ENCODE measurements at regions not wholly inside any gene's neighbourhood (a gene's known extent, or its start where the extent isn't known, plus 50 kb on each side); places are given as distances from the start of the nearest gene placed in this dataset.

DNA sequence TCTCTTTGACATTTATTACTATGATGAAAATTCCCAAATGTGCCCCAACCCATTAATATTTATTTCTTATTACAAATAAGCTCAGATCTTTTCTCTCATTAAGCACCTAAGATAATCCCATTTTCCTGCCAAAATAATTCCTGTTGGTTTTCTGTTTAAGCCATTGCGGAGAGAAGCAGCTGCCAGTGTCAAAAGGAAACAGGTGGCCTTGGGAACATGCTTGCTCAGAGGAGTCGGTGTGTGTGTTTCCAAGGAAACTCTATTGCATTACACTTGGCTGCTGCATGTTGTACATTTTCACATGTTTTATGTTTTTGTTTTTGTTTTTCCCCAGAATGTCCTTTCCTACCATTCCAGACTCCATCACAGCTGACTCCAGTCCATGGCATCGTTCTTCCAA is 56.4 kb downstream of the CD24 start:
- no peak for DNase-seq

DNA sequence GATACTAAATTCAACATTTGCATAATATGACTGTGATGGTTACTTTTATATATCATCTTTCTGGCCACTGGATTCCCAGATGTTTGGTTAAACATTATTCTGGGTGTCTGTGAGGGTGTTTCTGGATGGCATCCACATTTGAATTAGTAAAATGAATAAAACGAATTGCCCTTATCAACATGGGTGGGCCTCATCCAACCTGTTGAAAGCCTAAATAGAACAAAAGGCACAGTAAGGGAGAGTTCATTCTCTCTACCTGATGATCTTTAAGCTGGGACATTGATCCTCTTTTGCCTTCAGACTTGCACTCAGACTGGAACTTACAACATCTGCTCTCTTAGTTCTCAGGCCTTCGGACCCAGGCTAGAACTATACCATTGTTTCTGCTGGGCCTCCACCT is 57.6 kb downstream of the CD24 start:
- no peak for DNase-seq

DNA sequence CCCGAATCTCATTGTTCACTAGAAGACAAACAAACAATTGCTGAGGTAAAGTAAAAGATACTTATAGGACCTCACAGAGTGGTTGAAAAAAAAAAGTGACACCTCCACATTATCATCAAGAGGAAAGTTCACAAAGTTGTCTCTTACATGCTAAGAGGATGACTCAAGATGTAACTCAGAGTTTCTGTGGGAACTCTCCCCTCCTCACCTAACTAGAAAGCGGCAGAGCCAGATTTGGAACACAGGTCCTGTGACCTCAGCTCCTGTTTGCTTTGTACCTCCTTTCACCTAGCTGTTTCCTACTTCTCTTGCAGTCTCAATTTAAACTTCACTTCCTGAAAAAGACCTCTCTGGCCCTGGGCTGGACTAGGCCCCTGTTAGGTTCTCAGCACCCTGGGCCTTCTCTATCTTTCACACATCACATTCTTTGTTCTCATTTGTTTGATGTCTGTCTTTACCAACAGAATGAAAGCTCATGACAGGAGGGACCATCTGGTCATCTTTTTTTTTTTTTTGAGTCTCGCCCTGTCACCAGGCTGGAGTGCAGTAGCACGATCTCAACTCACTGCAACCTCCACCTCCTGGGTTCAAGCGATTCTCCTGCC is 60.8 kb downstream of the CD24 start:
- DNase-seq: no peak

DNA sequence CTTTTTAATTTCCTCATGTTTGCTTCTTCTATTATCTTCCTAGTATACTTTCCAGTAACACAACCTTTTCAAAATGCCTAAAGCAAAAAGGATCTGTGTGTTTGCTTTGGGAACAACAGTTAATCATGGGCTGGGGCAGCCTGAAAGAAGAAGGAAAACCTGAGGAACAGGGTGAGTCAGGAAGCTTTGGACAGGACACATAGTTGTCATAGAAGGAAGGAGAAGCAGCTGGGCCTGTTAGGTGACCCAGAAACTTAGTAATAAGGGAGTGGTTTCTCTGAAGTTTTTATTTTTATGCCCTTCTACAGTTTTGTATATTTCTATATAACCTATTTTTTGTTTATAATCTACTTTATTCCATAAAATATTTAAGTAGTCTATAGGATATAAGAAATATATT is 61.4 kb downstream of the CD24 start:
- DNase-seq: no peak

DNA sequence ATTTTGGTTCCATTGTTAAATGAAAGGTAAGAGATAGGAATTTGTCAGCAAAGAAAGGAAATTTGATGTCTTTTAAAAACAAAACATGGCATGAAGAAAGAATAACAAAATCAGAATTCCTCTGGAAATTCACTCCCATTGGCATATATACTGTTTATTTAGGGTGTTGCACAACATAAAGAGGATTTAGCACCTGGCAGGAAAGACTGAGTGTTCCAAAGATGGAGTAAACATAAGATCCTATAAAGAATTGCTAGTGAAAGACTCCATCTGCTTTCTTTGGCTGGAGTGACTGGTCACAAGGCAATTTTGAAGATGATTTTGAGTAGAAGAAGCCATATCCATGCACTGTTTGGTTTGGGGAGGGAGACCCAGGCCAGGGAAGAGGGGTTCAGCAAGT is 62.4 kb downstream of the CD24 start:
- DNase-seq: no peak

DNA sequence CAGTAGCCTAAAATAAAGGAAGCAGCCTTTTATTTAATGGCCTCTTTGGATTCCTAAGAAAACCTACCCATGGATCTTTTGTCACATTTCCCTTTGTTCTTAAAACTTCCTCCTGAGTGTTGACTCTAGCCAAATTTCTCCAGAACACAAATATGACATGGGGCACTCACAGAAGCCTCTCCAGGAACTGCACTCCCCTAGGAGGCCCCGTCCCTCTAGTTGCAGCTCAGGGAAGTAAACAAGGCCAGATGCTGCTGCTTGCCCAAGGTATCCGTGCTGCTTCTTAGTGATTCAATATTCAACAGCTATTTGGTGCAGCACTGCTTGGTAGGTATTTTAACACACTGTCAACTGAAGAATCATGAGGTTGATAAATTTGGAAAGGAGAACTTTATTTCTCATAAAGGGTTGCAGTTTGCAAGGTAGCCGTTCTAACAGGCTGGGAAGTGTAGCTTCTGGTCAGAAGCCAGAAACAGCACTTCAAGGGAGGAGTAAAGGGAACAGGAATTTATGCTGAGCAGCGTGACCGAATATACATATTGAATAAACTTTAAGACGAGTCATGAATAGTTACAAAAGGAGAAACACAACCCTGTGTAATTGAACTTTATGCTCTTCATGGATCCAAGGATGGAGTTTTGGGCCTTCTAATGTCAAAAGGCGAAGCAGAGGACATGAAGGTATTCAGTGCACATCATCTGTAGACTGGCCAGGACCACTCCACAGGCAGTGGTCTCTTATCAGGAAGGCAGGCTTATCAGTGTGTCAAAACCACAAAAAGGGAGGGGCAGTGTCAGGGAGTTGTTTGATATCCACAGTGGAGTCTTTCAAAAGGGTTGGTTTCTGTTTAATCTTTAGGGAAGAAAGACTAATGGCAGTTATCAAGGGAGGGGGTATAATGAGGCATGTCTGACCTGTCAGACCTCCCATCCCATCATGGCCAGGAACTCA is 63.3 kb downstream of the CD24 start:
- DNase-seq: no peak

DNA sequence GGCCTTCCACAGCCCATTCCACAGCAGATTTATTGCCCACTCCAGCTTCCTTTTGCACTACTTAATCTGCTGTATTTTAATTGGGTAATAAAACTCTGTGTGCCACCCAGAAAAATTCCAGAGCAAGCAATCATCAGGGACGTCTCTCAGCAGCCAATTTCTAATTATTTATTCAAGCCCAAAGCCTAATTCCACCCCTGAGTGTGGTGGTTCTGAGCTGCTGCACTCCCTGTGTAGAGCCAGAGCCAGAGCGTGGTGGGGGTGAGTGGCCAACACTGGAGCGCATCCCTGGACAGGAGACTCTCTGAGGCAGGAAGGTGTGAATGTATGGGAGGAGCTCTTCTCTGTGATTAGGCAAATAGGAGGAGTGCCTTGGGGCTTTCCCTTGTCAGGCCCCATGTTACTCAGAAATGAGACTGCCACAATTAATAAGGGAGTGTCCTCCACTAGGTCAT is 66.1 kb downstream of the CD24 start:
- no peak for DNase-seq

DNA sequence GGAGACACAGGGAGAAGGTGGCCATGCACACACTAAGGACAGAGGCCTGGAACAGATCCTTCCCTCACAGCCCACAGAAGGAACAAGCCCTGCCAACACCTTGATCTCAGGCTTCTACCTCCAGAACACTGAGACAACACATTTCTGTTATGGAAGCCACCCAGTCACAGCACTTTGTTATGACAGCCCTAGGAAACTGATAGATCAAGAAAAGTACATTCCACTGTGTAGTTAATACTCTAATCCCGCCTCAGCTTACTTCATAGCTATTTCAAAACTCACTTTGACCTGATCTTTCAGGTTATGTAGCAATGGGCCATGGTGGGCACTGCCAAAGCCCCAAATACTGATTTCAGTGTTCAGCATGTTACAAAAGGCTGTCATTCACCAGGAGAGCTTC is 66.8 kb downstream of the CD24 start:
- DNase-seq: no peak

DNA sequence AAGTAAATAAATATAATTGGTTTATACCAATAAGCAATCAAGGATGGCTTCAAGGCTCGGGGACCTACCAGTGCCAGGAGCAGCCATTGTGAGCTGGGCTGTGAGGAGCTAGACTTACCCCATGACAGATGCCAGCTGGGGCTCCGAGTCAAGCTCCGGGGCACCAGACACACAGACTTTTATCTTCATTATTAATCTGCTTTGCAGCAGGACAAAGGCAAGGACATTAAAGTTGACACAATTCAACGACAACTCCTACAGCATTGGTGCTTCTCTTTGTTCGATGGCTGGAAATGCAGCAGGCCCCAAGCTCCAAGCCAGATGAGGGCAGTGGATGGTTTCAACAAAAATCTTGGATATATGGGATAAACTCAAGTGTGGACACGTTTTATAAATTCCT is 68.3 kb downstream of the CD24 start:
- no peak for DNase-seq

DNA sequence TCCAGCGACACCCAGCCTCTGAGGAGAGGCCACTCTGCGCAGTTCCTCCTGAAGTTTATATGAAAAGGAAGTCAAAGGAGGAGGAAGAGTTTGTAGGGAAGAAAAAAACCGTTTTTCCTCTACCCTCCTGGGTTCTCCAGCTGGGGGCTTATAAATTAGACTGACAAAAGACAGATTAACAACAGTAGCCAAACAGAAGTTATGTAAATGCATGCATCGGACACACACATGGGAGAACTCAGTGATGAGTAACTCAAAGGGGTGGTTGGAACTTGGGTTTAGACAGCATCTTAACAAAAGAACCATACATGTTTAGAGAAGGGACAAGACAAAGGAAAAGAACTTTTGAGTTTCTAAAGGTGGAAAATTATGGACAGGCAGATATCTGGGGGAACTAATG is 71.2 kb downstream of the CD24 start:
- no peak for DNase-seq

DNA sequence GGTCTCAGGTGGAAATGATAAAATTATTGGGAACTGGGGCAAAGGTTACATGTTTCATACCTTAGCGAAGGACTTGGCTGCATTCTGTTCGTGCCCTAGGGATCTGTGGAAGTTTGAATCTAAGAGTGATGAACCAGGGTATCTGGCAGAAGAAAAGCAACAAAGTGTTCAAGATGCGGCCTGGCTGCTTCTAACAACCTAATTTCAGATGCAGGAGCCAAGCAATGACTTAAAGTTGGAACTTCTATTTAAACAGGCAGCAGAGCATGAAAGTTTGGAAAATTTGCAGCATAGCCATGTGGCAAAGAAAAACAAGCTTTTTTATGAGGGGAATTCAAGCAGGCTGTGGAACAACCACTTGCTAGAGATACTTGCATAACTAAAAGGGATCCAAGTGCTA is 73.5 kb downstream of the CD24 start:
- DNase-seq: no peak

DNA sequence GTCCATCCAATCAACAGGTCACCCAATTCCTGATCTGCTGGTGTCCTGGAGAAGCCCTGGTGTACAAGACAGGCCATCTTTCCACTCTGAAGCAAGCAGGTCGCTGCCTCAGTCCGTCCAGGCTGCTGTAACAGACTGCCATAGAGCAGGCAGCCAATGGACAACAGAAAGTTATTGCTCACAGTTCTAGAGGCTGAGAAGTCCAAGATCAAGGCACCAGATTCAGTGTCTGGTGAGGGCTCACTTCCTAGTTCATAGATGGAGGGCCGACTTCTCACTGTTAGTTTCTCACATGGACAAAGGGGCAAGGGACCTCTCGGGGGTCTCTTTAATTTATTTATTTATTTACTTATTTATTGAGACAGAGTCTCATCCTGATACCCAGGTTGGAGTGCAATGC is 74.8 kb downstream of the CD24 start:
- DNase-seq: no peak

DNA sequence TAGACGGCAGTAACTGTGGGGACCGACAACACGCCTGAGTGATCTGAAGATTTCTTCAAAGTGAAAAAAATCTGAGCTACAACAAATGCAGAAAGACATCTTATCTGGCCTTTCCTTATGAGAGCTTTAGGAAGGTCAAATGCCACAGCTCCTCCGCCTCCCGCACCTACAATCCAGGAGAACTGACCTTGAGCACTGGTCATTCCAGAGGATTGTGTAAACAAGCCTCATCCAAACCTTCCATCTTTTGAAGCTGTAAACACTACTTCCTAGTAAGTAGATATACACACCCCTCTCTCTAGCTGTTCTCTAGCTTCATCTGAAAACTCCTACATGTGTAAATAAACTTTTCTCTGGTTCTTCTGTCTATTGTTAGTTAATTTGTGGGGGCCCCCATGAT is 76.9 kb downstream of the CD24 start:
- DNase-seq: no peak

DNA sequence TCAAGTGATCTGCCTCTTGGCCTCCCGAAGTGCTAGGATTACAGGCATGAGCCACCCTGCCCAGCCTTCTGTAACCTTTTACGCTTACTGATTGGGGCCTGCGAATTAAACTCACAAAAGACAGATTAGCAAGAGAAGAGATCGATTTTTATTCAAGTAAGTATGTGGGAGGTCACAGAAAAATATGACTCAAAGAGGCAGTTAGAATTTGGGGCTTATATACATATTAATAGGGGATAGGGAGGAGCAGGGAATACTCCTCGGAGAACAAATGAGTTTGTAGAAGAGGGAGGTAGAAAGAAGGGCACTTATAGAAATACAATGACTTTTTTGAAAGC is 78.9 kb downstream of the CD24 start:
- no peak for DNase-seq

DNA sequence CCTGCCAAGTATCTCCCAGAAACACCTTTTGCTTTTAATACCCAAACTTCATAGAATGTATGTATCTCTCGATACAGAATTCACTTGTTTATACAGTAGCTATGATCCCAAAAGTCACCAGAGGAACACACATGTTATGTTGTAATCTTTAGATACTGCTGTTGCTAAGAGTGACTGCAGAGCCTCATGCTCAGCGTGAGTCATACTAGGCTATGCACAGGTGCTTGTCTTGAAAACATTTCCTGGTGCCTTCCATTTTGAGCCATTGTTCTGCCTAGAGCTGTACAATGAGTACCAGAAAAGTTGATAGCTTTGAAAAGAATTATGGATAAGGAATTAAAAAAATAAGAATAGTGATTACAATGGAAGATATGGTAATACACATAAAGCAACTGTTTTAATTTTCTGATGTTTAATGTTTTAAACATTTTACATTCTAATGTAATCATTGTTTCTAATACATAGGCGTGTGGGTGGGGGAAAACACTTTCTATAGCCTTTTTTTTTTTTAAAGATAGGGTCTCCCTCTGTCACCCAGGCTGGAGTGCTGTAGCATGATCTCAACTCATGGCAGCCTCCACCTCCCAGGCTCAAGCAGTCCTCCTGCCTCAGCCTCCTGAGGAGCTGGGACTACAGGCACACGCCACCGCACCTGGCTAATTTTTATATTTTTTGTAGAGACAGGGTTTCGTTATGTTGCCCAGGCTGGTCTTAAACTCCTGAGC is 79.4 kb downstream of the CD24 start:
- DNase-seq: no peak

DNA sequence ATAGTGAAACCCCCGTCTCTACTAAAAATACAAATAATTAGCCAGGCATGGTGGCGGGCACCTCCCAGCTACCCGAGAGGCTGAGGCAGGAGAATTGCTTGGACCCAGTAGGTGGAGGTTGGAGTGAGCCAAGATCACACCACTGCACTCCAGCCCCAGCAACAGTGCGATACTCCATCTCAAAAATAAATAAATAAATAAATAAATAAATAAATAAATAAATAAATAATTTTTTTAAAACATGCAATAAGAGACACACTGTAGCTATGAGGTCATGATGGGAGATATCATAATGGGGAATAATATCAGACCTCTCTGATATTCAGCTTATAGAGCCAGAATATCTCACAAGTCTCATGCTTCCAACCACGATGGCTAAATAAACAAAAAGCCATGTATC is 82.3 kb downstream of the CD24 start:
- DNase-seq: no peak

DNA sequence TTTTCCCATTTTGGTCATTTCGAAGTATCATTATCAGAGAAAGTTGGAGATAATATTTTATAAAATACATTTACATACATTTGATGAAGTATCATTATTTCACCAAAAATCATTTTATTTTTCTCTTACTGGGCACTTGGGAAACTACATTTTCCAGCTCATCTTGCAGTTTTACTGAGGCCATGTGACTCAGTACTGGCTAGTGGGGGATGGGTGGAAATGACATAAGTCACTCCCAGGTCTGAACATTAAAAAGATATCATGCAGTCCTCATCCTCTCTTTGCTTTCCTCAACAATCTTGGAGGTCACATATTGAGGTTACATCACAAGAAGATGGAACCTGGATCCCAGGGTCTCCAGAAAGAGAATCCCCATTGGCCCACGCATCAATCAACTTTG is 84.1 kb downstream of the CD24 start:
- no peak for DNase-seq

DNA sequence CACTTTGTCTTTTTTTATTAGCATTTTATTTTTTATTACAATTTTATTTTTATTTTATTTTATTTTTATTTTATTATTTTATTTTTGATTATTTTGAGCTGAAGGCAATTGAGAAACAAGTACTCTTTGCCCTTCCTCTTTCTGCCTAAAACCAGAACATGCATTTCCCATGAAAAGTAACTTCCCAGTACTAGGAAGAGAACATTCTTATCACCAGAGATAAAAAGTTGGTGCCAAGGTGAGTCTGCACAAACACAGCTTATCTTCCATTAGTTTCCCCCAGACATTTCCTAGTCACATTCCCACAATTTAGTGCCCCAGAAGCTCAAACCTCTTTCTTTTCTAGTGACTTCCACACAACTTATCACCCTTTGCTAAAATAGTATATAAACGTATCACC is 84.8 kb downstream of the CD24 start:
- DNase-seq: no peak

DNA sequence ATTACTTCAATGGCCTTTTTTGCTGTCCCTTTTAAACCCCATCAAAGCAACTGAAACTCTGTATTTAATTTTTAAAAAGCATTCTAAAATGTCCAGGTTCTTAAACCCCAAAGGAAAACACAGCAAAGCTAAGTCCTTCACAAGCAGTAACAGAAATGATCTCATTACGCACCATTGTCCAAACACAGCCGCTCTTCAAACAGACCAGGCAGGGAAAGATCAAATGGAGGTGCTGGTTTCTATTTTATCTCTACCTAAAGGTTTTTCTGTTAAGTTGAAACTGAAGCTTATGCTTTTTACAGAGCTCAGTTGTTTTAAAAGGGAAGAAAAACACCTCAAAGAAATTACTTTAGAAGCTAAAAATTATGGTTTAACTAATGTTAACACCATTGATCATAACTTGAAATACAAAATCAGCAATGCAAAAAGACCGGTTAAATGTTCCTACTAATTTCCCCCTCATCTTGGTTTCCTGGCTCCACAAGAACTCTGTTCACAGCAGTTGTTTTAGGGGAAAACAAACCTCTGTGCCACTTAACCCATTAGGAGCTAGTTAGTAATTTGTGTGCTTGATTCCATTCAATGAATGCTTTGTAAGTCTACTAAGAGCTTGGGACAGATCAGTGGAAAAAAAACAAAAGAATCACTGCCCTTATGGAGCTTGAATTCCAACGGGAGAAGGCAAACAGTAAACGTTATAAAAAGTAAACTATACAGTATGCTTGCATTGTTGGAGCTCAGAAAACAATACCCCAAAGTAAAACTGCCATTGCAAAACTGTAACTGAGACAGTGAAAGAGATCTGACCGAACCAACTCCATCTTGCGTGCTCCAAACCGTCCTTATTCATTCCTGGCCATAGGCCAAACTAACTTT is 87.4 kb downstream of the CD24 start:
- no peak for DNase-seq

DNA sequence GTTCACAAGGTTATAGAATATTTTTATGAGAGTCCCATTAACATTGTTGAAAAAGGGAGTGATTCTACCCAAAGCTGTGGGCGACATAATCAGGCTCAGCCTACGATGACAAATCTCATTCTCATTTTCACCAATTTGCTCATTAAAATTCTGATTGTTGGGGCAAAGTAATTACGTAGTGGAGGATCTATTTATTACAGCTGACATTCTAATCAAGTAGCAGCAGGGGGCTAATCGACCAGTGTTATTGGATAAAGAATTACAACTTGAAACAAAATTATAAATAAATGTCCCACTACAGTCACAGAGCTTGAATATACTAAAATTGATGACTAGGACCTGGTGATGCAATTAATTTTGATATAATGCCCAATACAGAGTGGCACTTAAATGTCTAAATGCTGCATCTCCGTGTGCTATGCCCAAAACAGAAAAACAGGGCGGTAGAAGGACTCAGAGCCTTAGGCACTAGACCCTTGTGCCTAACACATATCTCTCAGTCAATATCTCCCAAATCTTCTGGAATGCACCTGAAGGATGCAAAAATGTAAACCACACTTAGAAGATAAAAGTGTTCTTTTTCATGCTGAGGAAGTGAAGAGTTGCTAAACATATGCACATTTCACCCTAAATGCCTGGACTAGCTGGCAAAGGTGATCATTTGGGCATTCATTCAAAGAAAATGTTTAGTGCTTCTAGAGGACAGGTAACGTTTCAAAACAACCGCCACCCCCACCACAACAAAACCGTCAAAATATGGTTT is 88.3 kb downstream of the CD24 start:
- no peak for DNase-seq

DNA sequence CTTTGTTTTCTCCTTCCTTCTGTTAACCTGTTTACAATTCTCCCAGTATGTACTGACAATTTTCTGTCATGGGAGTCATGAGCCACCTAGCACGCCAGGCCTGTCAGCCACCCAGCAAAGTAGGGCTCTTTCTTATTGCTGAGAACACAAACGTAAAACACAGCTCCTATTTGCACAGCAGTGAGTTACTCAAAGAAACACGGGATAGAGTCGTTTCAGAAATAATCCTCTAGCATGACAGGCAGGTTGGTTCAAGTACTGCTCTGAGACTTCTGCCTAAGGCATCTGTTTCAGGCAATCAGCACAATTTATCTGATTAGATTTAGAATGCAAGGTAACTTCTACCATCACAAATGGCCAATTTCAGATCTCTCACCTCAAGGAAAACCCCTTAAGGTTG is 88.8 kb downstream of the CD24 start:
- no peak for DNase-seq

DNA sequence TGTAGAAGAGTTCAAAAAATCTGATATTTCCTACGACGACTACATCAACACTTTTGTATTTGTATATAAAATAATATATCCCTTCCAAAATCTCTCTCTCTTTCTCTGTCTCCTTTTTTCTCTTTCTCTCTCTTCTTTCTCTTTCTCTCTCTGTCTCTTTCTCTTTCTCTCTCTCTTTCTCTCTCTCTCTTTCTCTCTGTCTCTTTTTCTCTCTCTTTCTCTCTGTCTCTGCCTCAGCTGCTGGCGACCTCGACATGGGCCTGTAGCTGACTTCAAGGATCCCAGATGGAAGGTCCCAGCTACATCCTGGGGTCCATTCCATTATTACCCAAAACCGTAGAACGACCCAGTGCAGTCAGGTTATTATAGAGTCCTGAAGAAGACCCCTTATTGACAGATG is 90.0 kb downstream of the CD24 start:
- no peak for DNase-seq

Data from stimulated activated CD4-positive, alpha-beta T cell treated with anti-CD3 and anti-CD28 coated beads, Interleukin-2, amount 100 ng/mL, for 24 hours (primary cell).